Calu3 (cell line): ENCODE measurements at regions not wholly inside any gene's neighbourhood (a gene's known extent, or its start where the extent isn't known, plus 50 kb on each side); places are given as distances from the start of the nearest gene placed in this dataset.

Experiments used
- BruUV-seq: library from RNA; stranded (reverse); fragments of 400-500 nt; replicated peaks from 2 replicates; lab custom pipeline; 2021; lab: Mats Ljungman, UMichigan
- CTCF ChIA-PET: fragments of 300-600 bp; sonication (Branson Sonifier 250); formaldehyde crosslinking; loops from one replicate; lab custom pipeline; 2022; ENCODE audit warnings: antibody characterized with exemption; lab: Charles Lee
- DNase-seq: peaks from one replicate; pipeline ENCODE4 v3.0.0; 2022
- H3K27ac Mint-ChIP-seq: one replicate; pipeline ENCODE4 v1.8.0; 2022; ENCODE audit warnings: mixed read lengths; ENCODE audit not compliant: unreplicated experiment
- H3K27me3 Mint-ChIP-seq: one replicate; pipeline ENCODE4 v1.8.0; 2022; ENCODE audit warnings: mixed read lengths; ENCODE audit not compliant: unreplicated experiment
- H3K36me3 Mint-ChIP-seq: one replicate; pipeline ENCODE4 v1.8.0; 2022; ENCODE audit warnings: mild to moderate bottlenecking, moderate library complexity, mixed read lengths; ENCODE audit not compliant: insufficient read depth, unreplicated experiment
- H3K4me1 Mint-ChIP-seq: one replicate; pipeline ENCODE4 v1.8.0; 2022; ENCODE audit warnings: mild to moderate bottlenecking, low read depth, mixed read lengths; ENCODE audit not compliant: unreplicated experiment
- H3K4me3 Mint-ChIP-seq: one replicate; pipeline ENCODE4 v1.8.0; 2022; ENCODE audit warnings: mild to moderate bottlenecking, low read depth, moderate library complexity, mixed read lengths; ENCODE audit not compliant: unreplicated experiment
- H3K9me3 Mint-ChIP-seq: one replicate; pipeline ENCODE4 v1.8.0; 2022; ENCODE audit warnings: low read depth, mixed read lengths; ENCODE audit not compliant: unreplicated experiment
- intact Hi-C: fragments of 100-400 bp; cut with micrococcal nuclease; formaldehyde crosslinking; loops from one replicate; pipeline ENCODE4 v1.10.0; 2022; ENCODE audit not compliant: unreplicated experiment
- TF ChIP-seq, protein P1 (sequence below): fragments of 200-600 bp; IDR thresholded peaks from one replicate; pipeline ENCODE4 v1.8.0; 2022; ENCODE audit warnings: antibody characterized with exemption; ENCODE audit not compliant: unreplicated experiment

DNA sequence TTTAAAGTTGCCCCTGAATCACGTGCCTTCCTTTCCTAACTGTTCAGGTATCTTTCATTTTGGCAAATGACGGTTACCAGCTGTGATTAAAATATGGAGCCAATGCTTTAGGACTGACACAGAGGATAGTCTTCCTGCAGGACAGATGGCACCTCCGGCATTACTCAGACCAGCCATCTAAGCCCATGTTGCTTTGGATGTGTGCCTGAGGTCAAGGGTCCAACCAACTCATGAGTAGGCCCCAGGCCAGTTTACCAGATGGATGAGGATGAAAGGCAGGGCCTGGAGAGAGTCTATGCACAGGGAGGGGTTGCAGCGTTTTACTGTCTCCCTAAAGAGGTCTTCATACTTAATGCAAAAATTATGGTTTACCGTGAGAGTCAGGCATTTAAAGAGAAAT, 174.0 kb upstream of the GATB start:
- BruUV-seq: no TSS peak
- DNase-seq: no peak
- Mint-ChIP-seq H3K4me3 (no peak overlapping the region), H3K36me3 (no peaks in the 10 kb centered on the region), H3K4me1 (no peaks in the 10 kb centered on the region), H3K27me3 (peaks cover 74% of the 10 kb centered on the region), H3K9me3 (no peaks in the 10 kb centered on the region), H3K27ac (no peak overlapping the region)
- TF ChIP-seq, protein P1, sequence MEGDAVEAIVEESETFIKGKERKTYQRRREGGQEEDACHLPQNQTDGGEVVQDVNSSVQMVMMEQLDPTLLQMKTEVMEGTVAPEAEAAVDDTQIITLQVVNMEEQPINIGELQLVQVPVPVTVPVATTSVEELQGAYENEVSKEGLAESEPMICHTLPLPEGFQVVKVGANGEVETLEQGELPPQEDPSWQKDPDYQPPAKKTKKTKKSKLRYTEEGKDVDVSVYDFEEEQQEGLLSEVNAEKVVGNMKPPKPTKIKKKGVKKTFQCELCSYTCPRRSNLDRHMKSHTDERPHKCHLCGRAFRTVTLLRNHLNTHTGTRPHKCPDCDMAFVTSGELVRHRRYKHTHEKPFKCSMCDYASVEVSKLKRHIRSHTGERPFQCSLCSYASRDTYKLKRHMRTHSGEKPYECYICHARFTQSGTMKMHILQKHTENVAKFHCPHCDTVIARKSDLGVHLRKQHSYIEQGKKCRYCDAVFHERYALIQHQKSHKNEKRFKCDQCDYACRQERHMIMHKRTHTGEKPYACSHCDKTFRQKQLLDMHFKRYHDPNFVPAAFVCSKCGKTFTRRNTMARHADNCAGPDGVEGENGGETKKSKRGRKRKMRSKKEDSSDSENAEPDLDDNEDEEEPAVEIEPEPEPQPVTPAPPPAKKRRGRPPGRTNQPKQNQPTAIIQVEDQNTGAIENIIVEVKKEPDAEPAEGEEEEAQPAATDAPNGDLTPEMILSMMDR: no peak
- intact Hi-C loops: no loop called here
- CTCF ChIA-PET: no interaction called here

DNA sequence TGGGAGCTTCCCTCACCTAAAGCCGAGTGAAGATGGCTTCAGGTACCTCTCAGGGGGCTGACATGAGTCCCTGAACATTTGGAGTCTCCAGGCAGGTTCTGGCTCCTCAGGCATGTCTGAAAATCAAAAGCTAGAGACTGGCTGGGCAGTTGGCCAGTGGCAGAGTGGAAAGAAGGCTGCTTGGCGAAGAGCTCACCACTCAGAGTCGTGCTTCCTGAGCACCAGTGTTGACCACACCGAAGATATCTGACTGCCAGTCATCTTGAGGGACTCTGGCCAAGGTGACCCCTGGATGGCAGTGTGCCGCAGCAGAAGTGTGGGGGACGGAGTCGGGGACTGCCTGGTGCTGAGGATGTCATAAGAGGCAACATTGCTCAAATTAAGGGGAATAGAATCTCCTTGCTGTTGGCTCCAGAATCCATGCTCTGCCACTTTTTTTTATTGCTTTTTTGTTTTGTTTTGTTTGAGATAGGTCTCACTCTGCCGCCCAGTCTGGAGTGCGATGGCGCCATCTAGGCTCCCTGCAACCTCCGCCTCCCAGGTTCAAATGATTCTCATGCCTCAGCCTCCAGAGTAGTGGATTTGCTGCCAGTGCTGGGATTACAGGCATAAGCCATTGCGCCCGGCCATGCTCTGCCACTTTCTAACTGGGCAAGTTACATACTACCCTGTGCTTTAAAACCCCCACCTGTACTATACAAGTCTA, 172.5 kb upstream of the GATB start:
- H3K27ac Mint-ChIP-seq: no peak overlapping the region
- CTCF ChIA-PET: no interaction called here
- no peak overlapping the region for H3K4me3 Mint-ChIP-seq
- BruUV-seq: no TSS peak
- H3K4me1 Mint-ChIP-seq: no peaks in the 10 kb centered on the region
- H3K9me3 Mint-ChIP-seq: no peaks in the 10 kb centered on the region
- H3K27me3 Mint-ChIP-seq: peaks cover 89% of the 10 kb centered on the region
- TF ChIP-seq, protein P1: no peak
- H3K36me3 Mint-ChIP-seq: no peaks in the 10 kb centered on the region
- intact Hi-C loops: no loop called here
- no peak for DNase-seq

DNA sequence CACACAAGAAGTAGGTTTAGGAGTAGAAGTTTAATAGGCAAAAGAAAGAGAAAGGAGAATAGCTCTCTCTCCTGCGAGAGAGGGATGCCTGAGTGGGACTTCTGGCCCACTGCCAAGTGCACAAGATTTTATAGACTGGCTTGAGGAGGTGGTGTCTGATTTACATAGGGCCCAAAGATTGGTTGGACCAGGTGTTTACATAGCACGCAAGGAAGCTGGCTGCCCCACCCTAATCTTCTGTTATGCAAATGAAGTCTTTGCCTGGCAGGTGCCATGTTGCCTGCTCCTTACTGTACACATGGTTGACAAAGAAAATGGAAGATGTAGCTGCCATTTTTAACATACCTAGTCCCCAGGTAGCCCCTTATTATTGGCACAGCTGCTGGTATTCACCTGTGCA, 170.8 kb upstream of the GATB start:
- no TSS peak for BruUV-seq
- DNase-seq: no peak

DNA sequence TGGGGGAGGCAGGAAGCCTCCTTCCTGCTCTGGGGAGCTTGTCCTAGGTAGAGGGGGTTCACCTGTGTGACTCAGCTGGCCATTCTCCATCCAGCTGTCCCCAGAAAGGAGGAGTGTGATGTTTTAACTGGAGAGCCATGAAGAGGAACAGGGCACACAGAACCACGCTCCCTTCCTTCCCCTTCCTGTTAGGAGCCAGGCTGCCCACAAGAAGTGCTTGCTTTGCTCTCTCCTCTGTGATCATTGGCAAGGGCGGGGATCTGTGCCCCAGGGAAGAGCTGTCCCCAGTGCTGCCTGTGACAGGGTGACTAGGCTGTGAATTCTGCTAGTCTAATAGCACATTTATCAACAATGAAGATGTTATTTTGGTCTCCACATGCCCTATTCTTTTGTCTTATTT, 169.6 kb upstream of the GATB start:
- peaks cover 4% of the 10 kb centered on the region for H3K9me3 Mint-ChIP-seq
- no TSS peak for BruUV-seq
- no peaks in the 10 kb centered on the region for H3K4me1 Mint-ChIP-seq
- no peaks in the 10 kb centered on the region for H3K36me3 Mint-ChIP-seq
- H3K4me3 Mint-ChIP-seq: no peak overlapping the region
- TF ChIP-seq, protein P1: no peak
- intact Hi-C loops: no loop called here
- H3K27me3 Mint-ChIP-seq: peaks cover 96% of the 10 kb centered on the region
- no peak overlapping the region for H3K27ac Mint-ChIP-seq
- no peak for DNase-seq
- CTCF ChIA-PET: no interaction called here

More for the DNA sequence above, 170.8 kb upstream of the GATB start:
- intact Hi-C loops: no loop called here
- H3K27ac Mint-ChIP-seq: no peak overlapping the region
- TF ChIP-seq, protein P1: no peak
- no peaks in the 10 kb centered on the region for H3K4me1 Mint-ChIP-seq
- peaks cover 2% of the 10 kb centered on the region for H3K9me3 Mint-ChIP-seq
- H3K4me3 Mint-ChIP-seq: no peak overlapping the region
- H3K36me3 Mint-ChIP-seq: no peaks in the 10 kb centered on the region
- H3K27me3 Mint-ChIP-seq: peaks cover 96% of the 10 kb centered on the region
- CTCF ChIA-PET: no interaction called here
